ENCODE measurements at regions not wholly inside any gene's neighbourhood (a gene's known extent, or its start where the extent isn't known, plus 50 kb on each side); places are given as distances from the start of the nearest gene placed in this dataset.
"Not testable (repeated sequence)": the region's sequence is repeated elsewhere in the genome, so short reads cannot be mapped to it uniquely, and the experiment has no call there.

DNA sequence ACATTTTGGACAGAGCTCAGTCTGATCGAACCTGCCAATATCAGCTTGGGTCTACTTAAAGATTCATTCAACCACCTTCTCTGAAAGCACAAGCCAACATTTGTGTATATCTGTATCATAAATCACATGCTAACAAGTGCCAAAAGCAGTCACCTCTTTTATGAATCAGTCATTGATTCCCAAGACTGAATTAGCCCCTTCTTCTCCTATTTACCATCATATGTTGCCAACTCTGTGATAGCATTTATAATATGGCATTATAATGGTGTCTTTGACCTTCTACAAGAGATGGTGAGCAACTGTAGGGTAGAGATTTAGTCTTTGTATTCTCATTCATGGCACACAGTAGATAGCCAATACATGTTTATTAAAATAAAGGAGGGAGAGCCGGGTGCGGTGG lies 61.4 kb downstream of the DDX53 start:
- no peaks in the 10 kb centered on the region for H3K27me3 Mint-ChIP-seq
- H3K4me1 Mint-ChIP-seq: no peaks in the 10 kb centered on the region
- DNase-seq (no peak), ATAC-seq (no peak)
- H3K4me3 Mint-ChIP-seq: no peak overlapping the region
- H3K9me3 Mint-ChIP-seq: peaks cover 0 to 2% of the 10 kb centered on the region in 2 donors
- no peak overlapping the region for H3K27ac Mint-ChIP-seq

- DNase-seq (no peak), ATAC-seq (no peak)
- Mint-ChIP-seq H3K4me1 (no peaks in the 10 kb centered on the region), H3K4me3 (no peak overlapping the region), H3K9me3 (no peaks in the 10 kb centered on the region), H3K27ac (no peak overlapping the region), H3K27me3 (no peaks in the 10 kb centered on the region)
Measured at GRCh38 chrX:23062359-23062758, 62.6 kb downstream of the DDX53 start.

- no peak overlapping the region for H3K27ac Mint-ChIP-seq
- no peaks in the 10 kb centered on the region for H3K4me1 Mint-ChIP-seq
- H3K27me3 Mint-ChIP-seq: no peaks in the 10 kb centered on the region
- no peak for ATAC-seq
- H3K9me3 Mint-ChIP-seq: peaks cover 0 to 7% of the 10 kb centered on the region in 2 donors
- H3K4me3 Mint-ChIP-seq: no peak overlapping the region
- no peak for DNase-seq
Measured at GRCh38 chrX:23066588-23067281, 67.0 kb downstream of the DDX53 start.

DNA sequence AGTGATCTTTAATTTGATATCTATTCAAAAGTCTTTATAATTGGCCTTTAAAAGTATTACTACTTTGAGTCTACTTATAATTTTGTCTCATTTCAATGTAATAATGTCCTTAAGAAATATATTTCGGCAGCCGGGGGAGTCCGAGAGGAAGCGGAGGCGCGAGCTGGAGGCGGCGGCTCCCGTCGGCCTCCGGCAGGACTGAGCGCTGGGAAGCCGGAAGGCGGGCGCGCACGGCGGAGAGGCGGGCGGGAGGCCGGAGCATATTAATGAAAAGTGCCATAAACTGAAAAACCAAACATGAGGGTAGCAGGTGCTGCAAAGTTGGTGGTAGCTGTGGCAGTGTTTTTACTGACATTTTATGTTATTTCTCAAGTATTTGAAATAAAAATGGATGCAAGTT lies 75.7 kb downstream of the DDX53 start:
- ATAC-seq, DNase-seq, H3K9me3 Mint-ChIP-seq, H3K4me1 Mint-ChIP-seq, H3K27ac Mint-ChIP-seq, H3K4me3 Mint-ChIP-seq, H3K27me3 Mint-ChIP-seq: not testable (repeated sequence)

- H3K4me3 Mint-ChIP-seq: no peak overlapping the region
- H3K27ac Mint-ChIP-seq: no peak overlapping the region
- no peaks in the 10 kb centered on the region for H3K27me3 Mint-ChIP-seq
- H3K9me3 Mint-ChIP-seq: no peaks in the 10 kb centered on the region
- ATAC-seq: no peak
- no peaks in the 10 kb centered on the region for H3K4me1 Mint-ChIP-seq
- DNase-seq: no peak
Measured at GRCh38 chrX:23079347-23079746, 79.6 kb downstream of the DDX53 start.

DNA sequence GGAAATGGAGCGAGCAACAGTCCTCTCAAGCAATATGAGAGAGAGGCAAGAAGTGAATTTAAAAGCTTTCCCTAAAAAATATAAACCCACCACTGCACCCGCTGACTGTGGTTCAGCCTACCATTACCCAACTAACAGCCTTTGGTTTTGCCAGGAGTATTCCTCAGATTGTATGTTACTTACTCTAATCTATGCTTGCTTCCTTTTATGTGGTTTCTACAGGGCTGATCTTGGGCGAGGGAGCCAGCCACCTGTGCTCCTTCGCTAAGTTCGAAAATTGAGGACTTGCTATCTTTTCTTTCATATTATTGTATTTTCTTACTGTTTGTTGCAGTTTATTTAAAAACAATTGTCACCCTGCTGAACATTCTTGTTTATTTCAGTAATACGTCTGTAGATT lies 101.1 kb downstream of the DDX53 start:
- Mint-ChIP-seq H3K27ac (no peak overlapping the region), H3K4me1 (no peaks in the 10 kb centered on the region), H3K9me3 (no peaks in the 10 kb centered on the region), H3K4me3 (no peak overlapping the region), H3K27me3 (no peaks in the 10 kb centered on the region)
- DNase-seq (no peak), ATAC-seq (no peak)

DNA sequence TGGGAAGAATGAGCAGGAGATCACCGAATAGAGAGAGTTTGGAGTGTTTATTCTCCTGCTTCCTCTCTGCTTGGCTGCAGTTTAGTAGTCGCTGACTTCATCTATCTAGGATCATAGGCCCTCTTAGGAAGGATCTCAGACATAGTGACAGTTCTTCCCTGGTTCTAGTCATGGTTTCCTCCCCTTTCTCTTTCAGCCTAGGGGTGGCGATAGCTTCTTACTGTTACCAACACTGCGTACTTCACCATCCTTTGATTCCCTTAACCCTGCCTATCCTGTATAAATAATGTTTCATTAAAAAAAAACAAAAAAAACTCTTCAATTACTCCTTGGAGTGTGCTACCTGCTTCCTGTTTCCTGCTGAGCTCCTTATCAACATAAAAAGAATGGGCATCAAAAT lies 103.8 kb downstream of the DDX53 start:
- H3K4me1 Mint-ChIP-seq: no peaks in the 10 kb centered on the region
- peak overlapping the region in 1 of 2 donors; percentile 38 for H3K27ac Mint-ChIP-seq
- DNase-seq: no peak
- ATAC-seq: no peak
- H3K4me3 Mint-ChIP-seq: no peak overlapping the region
- no peaks in the 10 kb centered on the region for H3K9me3 Mint-ChIP-seq
- no peaks in the 10 kb centered on the region for H3K27me3 Mint-ChIP-seq

DNA sequence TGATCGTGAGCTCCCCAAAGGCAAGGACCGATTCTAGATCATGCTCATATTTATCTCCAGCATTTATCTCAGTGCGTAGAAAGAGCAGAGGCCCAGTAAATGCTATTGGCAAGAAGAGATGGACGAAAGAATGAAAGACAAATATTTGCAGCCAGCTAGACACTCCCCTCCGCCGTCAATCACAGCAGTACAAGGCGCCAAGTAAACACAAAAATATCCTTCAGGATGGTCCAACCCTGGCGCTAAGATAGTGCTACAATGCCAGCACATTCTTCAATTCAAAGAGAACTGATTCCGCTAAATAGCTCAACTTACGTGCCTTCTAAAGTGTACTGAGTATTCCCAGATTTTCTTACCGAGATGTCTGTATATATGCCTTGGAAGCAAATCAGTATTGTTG lies 114.5 kb downstream of the DDX53 start:
- ATAC-seq (no peak), DNase-seq (no peak)
- H3K27ac Mint-ChIP-seq: no peak overlapping the region
- no peaks in the 10 kb centered on the region for H3K27me3 Mint-ChIP-seq
- no peak overlapping the region for H3K4me3 Mint-ChIP-seq
- H3K9me3 Mint-ChIP-seq: no peaks in the 10 kb centered on the region
- no peaks in the 10 kb centered on the region for H3K4me1 Mint-ChIP-seq

DNA sequence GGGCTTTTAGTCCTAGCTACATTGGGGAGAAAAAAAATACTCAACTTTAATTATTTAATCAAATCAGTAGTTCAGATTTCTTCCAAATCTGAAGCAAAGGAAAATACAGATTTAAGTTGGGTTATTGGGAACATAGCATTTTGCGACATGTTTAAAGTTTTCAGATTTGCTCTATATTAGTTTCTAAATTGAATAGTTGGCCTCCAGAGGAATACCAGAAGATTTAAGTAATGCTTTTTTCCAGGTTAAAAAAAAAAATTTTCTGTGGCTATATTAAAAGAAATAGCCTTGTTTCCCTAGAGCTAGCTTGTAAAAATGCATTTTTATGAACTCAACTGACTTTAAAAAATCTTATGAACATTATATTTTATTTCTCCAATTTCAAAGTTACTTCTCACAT lies 115.9 kb downstream of the DDX53 start:
- H3K27me3 Mint-ChIP-seq: no peaks in the 10 kb centered on the region
- no peak overlapping the region for H3K4me3 Mint-ChIP-seq
- DNase-seq (no peak), ATAC-seq (no peak)
- H3K4me1 Mint-ChIP-seq: no peaks in the 10 kb centered on the region
- H3K27ac Mint-ChIP-seq: no peak overlapping the region
- no peaks in the 10 kb centered on the region for H3K9me3 Mint-ChIP-seq

DNA sequence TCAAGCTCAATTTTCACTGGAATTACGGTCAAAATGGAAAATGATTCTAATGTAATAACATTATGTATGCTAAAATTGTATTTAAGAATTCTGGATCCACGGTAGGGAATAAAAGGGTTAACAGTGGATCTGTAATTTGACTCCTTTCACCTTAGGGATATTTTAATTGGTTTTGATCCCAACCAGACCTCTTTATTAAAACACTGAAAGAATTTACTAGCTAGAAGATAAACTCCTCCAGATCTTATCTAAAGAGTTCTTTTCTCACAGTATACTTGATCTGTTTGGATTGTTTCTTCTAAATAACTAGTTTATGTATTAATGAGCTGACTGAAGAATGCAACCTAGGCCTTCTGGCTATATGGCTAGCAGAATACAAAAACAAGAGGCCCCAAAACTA lies 118.4 kb downstream of the DDX53 start:
- Mint-ChIP-seq H3K27me3 (no peaks in the 10 kb centered on the region), H3K4me1 (no peaks in the 10 kb centered on the region), H3K4me3 (no peak overlapping the region), H3K9me3 (no peaks in the 10 kb centered on the region), H3K27ac (no peak overlapping the region)
- no peak for DNase-seq
- no peak for ATAC-seq

DNA sequence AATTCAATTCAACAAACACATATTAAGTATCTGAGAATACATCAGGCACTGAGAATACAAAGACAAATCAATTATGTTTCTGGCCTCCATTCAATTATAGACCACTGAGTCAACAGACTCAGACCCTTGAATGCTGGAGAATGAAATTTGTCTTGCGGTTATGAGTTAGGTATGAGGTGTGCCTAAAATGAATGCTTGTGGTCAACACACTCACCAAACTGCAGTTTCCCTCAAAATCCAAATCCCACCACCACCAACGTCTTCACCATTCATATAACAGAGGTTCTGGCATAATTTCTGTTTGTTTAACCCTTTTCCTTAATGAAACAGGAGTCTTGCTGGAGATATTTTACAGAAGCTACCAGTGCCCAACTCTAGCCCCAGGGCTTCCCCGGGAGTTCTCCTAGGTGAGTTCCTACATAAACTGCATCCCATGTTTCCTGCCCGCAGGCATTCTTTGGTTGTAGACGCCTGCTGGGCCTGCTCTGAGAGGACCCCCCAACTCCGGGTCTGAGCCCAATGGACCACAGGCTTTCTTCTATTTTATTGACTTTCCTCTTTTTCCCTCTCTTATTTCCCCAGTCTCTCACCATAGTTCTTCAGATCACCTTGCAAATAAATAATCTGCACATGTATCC lies 119.2 kb downstream of the DDX53 start:
- no peaks in the 10 kb centered on the region for H3K4me1 Mint-ChIP-seq
- DNase-seq: no peak
- H3K27me3 Mint-ChIP-seq: no peaks in the 10 kb centered on the region
- no peak overlapping the region for H3K4me3 Mint-ChIP-seq
- H3K27ac Mint-ChIP-seq: peak overlapping the region in 1 of 2 donors; percentile 63
- no peak for ATAC-seq
- no peaks in the 10 kb centered on the region for H3K9me3 Mint-ChIP-seq

- DNase-seq: no peak
- no peak overlapping the region for H3K4me3 Mint-ChIP-seq
- H3K27ac Mint-ChIP-seq: no peak overlapping the region
- ATAC-seq: no peak
- no peaks in the 10 kb centered on the region for H3K4me1 Mint-ChIP-seq
- H3K9me3 Mint-ChIP-seq: no peaks in the 10 kb centered on the region
- H3K27me3 Mint-ChIP-seq: no peaks in the 10 kb centered on the region
Measured at GRCh38 chrX:23127586-23127985, 127.8 kb downstream of the DDX53 start.

DNA sequence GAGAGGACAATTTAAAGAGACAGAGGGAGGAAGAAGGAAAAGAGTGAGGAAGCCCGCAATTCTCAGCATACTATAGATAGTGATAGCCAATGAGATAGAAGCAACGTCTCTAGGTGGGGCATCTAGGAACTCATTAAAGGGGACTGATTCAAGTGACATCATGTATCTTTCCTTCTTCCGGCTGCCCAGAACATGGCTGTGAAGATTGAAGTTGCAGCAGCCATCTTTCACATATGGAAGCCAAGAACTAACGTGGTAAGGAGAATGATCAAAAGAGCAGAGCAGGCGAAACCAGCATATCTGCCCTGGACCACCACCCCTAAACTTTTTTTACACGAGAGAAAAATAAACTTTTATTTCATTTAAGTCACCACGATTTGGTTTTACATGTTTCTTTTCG lies 133.8 kb downstream of the DDX53 start:
- Mint-ChIP-seq H3K9me3 (no peaks in the 10 kb centered on the region), H3K27ac (no peak overlapping the region), H3K4me1 (no peaks in the 10 kb centered on the region), H3K4me3 (no peak overlapping the region), H3K27me3 (no peaks in the 10 kb centered on the region)
- DNase-seq: no peak
- ATAC-seq: no peak

GRCh38 chrX:23134136-23134535 lies 134.4 kb downstream of the DDX53 start:
- DNase-seq: no peak
- no peaks in the 10 kb centered on the region for H3K27me3 Mint-ChIP-seq
- ATAC-seq: no peak
- H3K27ac Mint-ChIP-seq: no peak overlapping the region
- H3K4me1 Mint-ChIP-seq: no peaks in the 10 kb centered on the region
- H3K9me3 Mint-ChIP-seq: no peaks in the 10 kb centered on the region
- no peak overlapping the region for H3K4me3 Mint-ChIP-seq

DNA sequence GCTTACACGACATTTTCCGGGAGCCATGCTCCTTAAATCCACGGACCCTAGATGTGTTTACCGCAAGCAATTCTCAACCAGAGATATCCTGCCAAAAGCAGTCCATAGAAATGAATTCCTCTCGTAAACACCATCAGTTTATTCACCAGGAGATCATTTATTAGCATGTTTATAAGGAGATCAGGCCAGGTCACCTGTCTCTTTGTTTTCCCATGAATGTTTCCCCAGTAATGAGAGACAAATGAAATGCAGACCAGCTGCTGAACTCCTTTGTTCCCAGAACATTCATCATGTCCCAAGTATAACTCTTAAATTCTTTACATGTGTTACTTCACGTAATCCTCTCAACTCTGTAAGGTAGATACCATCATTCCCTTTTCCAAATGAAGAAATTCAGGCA lies 137.1 kb downstream of the DDX53 start:
- ATAC-seq: no peak
- Mint-ChIP-seq H3K4me1 (no peaks in the 10 kb centered on the region), H3K4me3 (no peak overlapping the region)

GRCh38 chrX:23168291-23168690 lies 166.4 kb upstream of the PTCHD1 start:
- Mint-ChIP-seq H3K9me3 (no peaks in the 10 kb centered on the region), H3K4me1 (no peaks in the 10 kb centered on the region), H3K4me3 (no peak overlapping the region), H3K27ac (no peak overlapping the region), H3K27me3 (no peaks in the 10 kb centered on the region)
- no peak for ATAC-seq
- DNase-seq: no peak

More for the DNA sequence above, 137.1 kb downstream of the DDX53 start:
- no peak for DNase-seq
- Mint-ChIP-seq H3K27me3 (no peaks in the 10 kb centered on the region), H3K27ac (no peak overlapping the region), H3K9me3 (no peaks in the 10 kb centered on the region)

DNA sequence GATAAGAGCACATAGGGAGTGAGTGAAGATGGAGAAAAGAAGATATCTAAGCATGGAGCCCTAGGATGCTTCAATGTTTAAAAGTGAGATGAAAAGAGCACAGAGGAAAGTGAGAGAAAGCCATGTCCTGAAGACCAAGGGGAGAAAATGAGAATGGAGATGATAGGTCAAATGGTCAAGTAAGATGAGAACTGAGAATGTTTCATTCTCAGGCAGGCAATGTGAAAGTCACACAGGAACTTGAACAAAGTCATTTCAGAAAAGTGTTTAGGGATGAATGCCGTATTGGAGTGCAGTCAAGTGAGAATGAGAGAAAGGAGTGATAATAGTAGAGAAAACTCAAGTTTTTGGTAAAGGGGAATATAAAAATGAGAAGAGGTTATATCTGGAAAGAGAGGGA lies 148.7 kb upstream of the PTCHD1 start:
- no peaks in the 10 kb centered on the region for H3K27me3 Mint-ChIP-seq
- no peaks in the 10 kb centered on the region for H3K4me1 Mint-ChIP-seq
- no peak for DNase-seq
- no peaks in the 10 kb centered on the region for H3K9me3 Mint-ChIP-seq
- H3K4me3 Mint-ChIP-seq: no peak overlapping the region
- H3K27ac Mint-ChIP-seq: no peak overlapping the region
- ATAC-seq: no peak
